Stimulated activated CD4-positive, alpha-beta T cell treated with anti-CD3 and anti-CD28 coated beads, Interleukin-15, amount 100 ng/mL, for 48 hours (primary cell): ENCODE measurements at regions not wholly inside any gene's neighbourhood (a gene's known extent, or its start where the extent isn't known, plus 50 kb on each side); places are given as distances from the start of the nearest gene placed in this dataset.
A peak's percentile ranks its signal among the peaks of the same experiment; 100 is the strongest.
"Not testable (repeated sequence)": the region's sequence is repeated elsewhere in the genome, so short reads cannot be mapped to it uniquely, and the experiment has no call there.

Experiments used
- DNase-seq, 2 donors: peaks; one replicate each; pipeline ENCODE4 v3.0.0-alpha.2; 2020; ENCODE audit warnings: low read depth in 2 of 2

GRCh38 chr4:183044924-183045640 is 54.0 kb upstream of the WWC2 start:
- not testable (repeated sequence) for DNase-seq

GRCh38 chr4:183038436-183038835 is 60.6 kb upstream of the WWC2 start:
- no peak for DNase-seq

GRCh38 chr4:183035726-183036415 is 63.2 kb upstream of the WWC2 start:
- no peak for DNase-seq

DNA sequence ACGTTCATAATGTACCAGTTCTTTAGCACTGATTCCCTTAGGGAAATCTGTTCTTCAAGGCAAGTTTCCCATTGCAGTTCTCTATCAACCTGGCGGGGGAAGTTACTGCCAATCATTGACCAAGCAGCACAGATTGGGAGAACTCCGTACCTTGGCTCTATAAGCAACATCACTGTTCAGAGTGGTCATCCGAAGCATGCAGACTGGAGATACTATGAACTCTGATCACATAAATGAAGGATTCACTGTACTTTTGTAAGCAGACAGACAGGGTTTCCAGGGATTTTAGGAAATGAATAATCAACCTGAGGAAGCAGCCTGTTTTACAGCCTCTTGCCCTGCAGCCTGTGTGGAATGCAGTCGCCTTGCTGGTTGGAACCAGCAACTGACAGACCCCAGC is 63.8 kb upstream of the WWC2 start:
- DNase-seq: no peak

- no peak for DNase-seq
Observed at GRCh38 chr4:183030823-183031222, 68.2 kb upstream of the WWC2 start.

DNA sequence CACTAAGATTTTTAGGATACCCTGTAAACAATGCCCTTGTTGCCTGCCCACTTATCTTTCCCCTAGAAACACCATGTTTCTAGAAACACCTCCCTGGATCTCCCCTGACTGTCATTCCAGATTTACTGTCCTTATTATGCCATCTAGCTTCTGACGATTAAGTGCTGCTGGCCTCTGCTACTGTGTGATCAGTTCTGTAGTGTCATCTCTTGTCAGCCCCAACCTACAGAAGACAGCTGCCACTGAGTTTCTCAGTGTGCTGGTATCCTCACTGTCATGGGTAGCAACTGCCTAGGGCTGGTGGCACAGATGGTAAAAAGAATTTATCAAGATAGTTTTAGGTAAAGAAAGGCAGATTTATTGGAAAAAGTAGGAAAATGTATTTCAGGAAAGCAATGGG is 68.7 kb upstream of the WWC2 start:
- DNase-seq: no peak

DNA sequence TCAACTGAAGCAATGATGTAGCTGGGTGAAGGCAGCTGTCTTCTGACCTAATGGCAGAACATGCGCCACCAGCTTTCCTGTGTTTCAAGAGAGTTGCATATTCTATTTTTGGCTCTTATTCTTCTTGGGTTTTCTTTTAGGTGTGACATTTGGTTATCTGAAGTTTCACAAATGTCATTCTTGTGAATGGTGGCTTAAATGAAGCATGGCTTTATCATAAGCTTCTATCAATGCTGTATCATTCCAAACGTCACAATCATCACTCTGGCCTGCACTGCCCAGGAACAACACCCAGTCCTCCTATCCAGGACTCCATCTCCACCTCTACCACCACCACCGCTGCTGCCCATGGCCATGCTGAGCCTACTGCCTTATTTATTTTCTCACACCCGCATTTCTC is 69.7 kb upstream of the WWC2 start:
- DNase-seq: no peak

DNA sequence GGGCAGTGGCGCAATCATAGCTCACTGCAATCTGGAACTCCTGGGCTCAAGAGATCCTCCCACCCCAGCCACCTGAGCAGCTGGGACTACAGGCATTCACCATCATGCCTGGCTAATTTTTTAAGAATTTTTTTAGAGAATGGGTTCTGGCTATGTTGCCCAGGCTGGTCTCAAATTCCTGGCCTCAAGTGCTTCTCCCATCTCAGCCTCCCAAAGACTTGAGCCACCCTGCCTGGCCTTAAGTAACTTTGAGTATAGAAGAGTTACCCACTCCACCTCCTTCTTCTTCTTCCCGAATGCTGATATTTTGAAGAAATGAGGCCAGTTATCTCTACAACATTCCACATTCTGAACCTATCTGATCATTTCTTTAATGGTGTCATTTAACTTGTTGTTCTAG is 72.4 kb upstream of the WWC2 start:
- no peak for DNase-seq

DNA sequence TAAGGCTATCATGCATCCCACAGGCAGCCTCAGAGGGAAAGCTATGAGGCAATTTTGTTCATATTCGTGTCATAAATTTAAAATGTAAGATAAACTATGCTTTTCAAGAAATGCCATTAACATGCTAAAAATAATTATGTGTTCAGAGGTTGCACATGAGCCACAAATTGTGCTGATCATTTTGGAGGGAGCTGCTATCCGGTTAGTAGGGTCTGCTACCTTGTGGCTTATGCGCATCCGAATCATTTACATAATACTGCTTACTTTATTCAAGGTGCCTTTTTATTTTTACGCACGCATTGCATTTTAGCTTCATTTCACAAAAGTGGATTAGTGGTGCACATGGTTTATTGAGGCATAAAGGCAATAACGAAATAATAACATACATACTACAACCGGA is 76.4 kb upstream of the WWC2 start:
- DNase-seq: no peak

- no peak for DNase-seq
Observed at GRCh38 chr4:183017962-183018361, 81.1 kb upstream of the WWC2 start.

GRCh38 chr4:183014361-183015084 is 84.5 kb upstream of the WWC2 start:
- no peak for DNase-seq

DNA sequence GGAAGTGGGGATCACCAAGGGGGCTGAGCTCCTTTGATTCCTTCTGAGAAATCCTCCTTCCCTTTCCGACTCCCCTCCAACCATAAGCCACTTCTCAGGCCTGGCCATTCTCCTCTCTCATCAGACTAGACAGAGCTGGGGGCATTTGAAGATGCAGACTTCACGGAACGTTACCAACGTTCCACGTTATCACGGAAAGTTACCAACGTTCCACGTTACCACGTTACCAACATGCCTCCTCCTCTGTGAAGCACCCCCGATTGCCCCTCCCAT is 85.4 kb upstream of the WWC2 start:
- DNase-seq: no peak

- no peak for DNase-seq
Observed at GRCh38 chr4:183012879-183013729, 86.0 kb upstream of the WWC2 start.

DNA sequence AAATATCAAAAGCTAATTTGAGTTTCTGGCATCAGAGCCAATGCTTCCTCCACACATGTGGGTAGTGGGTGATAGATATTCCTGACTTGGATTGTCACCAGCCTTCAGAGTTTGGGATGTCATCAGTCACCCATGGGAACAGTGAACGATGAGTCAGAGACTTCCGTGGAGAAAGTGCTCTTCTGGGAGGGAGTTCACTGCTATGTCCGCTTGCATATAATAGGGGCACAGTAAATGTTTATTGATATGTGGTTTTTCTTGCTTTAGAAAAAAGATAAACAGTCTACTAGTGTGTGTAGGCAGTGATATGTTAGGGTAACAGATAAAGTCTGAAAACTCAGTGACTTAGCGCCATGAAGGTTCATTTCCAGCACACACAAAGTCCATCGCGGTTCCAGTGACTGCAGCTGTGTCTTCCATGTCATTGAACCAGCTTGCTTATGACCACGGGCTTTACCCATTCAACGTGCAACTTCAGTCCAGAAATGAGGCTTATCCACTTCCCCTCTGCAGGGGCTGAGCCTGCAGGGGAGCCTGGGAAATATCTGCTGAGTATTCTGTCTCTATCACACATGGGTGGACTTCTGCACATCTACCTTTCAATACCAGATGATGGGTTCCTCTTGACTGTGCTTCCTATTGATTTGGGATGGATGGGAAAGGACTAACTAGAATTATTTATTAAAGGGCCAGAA is 87.7 kb upstream of the WWC2 start:
- DNase-seq: no peak

DNA sequence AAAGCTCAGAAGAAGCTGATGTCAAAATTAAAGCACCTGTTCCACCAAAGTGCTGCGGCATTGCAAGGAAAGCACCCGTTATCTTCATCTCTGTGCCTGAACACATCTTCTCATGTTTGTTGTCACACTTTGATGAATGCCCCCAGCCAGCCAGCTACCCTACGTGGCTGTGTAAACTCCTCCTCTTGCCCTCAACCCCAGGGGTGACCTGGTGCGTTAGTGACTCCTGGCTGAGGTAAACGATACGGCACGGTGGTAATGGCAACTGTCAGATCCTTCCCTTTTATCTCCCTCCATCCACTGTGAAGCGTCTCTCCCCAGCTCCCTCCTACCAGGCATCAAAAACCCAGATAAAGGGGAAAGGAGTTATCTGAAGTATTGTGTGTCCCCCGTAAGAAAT is 90.6 kb upstream of the WWC2 start:
- no peak for DNase-seq

- not testable (repeated sequence) for DNase-seq
Observed at GRCh38 chr4:183004370-183004769, 87.2 kb upstream of the DCTD start.

GRCh38 chr4:182994171-182994570 is 77.0 kb upstream of the DCTD start:
- DNase-seq: no peak

DNA sequence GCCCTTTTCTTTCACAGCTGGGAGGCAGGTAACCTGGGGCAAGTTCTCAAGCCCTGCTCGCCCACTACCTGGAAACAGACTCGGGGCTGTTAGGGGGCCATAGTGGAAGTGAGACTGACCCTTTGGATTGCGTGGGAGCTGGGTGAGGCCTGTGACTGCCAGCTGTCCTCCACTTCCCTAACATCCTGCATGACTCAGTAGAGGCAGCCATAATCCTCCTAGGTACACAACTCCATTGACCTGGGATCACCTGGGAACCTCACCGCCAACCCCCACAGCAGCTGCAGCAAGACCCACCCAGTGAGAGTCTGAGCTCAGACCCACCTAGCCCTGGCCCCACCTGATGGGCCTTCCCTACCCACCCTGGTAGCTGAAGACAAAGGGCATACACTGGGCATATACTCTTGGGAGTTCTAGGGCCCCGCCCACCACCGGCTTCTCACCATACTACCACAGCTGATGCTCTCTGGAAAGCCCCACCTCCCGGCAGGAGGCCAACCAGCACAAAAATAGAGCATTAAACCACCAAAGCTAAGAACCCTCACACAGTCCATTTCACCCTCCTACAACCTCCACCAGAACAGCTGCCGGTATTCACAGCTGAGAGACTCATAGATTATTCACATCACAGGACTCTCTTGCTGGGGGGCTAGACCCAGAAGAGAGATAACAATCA is 61.1 kb upstream of the DCTD start:
- no peak for DNase-seq

DNA sequence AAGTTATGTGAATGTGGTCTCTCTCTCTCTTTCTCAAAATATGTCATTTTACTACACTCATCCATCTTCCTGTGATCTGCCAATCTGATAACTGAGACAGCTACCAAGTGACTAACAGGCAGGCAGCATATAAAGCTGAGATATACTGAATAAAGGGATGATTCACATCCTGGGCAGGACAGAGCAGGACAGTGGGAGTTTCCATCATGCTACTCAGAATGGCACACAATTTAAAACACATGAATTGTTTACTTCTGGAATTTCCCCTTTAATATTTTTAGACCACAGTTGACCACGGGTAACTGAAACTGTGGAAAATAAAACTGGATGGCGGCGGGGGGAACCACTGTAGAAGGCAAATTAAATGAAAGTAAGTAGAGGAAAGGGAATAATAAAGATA is 58.6 kb upstream of the DCTD start:
- peak in 1 of 2 donors; percentile 9 for DNase-seq

- no peak for DNase-seq
Observed at GRCh38 chr4:182973941-182974340, 56.8 kb upstream of the DCTD start.

DNA sequence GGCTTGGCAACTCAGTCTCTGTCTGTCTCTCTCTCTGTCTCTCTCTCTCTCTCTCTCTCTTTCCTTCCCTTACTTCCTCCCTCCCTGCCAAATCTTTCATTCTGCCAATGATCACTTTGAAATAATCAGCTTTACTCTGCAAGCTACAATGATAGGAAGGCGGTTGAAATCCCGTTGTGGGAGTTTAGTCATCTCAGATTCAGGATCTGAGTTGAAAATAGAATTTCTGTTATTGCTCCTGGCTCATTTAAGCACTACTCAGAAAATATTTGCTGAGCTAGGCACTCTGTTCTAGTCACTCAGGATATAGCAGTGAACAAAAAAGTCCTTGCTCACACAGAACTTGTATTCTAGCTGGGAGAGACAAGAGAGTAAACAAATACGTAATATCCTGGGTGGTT is 56.3 kb upstream of the DCTD start:
- no peak for DNase-seq
